Keratinocyte (primary cell): ENCODE measurements at regions not wholly inside any gene's neighbourhood (a gene's known extent, or its start where the extent isn't known, plus 50 kb on each side); places are given as distances from the start of the nearest gene placed in this dataset.

Experiments used
- EZH2 ChIP-seq: IDR thresholded peaks from one replicate; pipeline ENCODE4 v1.6.1; 2012; ENCODE audit warnings: inconsistent platforms, mild to moderate bottlenecking, low read length, moderate library complexity
- TF ChIP-seq, protein P1 (sequence below), 3 experiments: IDR thresholded peaks in 1 of 3; conservative IDR thresholded peaks in 1 of 3; optimal IDR thresholded peaks in 1 of 3; 2 replicates in 2 of 3; 3 replicates in 1 of 3; pipeline versions ENCODE3 to v1.5.1; 2011; ENCODE audit warnings: low read length in 3 of 3, mild to moderate bottlenecking in 3 of 3, moderate library complexity in 2 of 3, control low read depth in 1 of 3, inconsistent platforms in 1 of 3; ENCODE audit not compliant: insufficient read depth in 2 of 3; ENCODE audit errors: extremely low read depth in 1 of 3

GRCh38 chr10:117876210-117876609 is 170.5 kb downstream of the RAB11FIP2 start:
- TF ChIP-seq, protein P1, sequence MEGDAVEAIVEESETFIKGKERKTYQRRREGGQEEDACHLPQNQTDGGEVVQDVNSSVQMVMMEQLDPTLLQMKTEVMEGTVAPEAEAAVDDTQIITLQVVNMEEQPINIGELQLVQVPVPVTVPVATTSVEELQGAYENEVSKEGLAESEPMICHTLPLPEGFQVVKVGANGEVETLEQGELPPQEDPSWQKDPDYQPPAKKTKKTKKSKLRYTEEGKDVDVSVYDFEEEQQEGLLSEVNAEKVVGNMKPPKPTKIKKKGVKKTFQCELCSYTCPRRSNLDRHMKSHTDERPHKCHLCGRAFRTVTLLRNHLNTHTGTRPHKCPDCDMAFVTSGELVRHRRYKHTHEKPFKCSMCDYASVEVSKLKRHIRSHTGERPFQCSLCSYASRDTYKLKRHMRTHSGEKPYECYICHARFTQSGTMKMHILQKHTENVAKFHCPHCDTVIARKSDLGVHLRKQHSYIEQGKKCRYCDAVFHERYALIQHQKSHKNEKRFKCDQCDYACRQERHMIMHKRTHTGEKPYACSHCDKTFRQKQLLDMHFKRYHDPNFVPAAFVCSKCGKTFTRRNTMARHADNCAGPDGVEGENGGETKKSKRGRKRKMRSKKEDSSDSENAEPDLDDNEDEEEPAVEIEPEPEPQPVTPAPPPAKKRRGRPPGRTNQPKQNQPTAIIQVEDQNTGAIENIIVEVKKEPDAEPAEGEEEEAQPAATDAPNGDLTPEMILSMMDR (optimal IDR thresholded peaks at IDR 0.05 in 1 of 3, IDR thresholded peaks at IDR 0.05 in 1 of 3, conservative IDR thresholded peaks at IDR 0.05 in 1 of 3; ENCODE audit: extremely low read depth in 1 of 3, insufficient read depth in 2 of 3, low read length in 3 of 3), result no peak
- no peak for TF ChIP-seq EZH2
